Stomach (tissue), 4 donors: ENCODE measurements at regions not wholly inside any gene's neighbourhood (a gene's known extent, or its start where the extent isn't known, plus 50 kb on each side); places are given as distances from the start of the nearest gene placed in this dataset.

Source experiments
- POLR2AphosphoS5 ChIP-seq, 3 donors: sonication (generic); formaldehyde crosslinking; IDR thresholded peaks; one replicate each; pipeline ENCODE4 v1.6.1; 2016; ENCODE audit warnings: antibody characterized with exemption in 3 of 3
- TF ChIP-seq, protein P1 (sequence below), 7 experiments: fragments of 450-650 bp in 4 of 7; fragments of 200-600 bp in 3 of 7; sonication (generic) in 3 of 7; IDR thresholded peaks; one replicate each; pipeline ENCODE4 v1.5.1; 2016 to 2019; ENCODE audit warnings: antibody characterized with exemption in 7 of 7, control low read depth in 2 of 7, mild to moderate bottlenecking in 1 of 7

DNA sequence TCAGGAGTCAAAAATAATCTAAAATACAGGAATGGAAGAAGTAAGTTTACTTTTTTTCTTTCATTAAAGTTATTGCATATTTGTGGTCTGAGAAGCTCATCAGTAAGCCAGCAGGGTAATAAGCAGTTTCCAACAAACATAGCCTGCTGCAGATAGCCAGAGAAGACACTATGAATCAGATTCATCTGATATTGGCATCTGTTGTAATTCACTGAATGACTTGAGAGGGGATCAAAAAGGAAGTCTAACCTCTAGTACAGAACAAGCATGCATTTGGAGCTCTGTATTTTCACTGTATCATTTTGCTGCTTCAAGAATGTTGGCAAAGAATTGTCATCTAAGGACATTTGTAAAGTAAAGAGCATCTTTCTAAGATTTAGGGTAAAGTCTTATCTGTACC, 53.8 kb upstream of the UFL1 start:
- TF ChIP-seq, protein P1, sequence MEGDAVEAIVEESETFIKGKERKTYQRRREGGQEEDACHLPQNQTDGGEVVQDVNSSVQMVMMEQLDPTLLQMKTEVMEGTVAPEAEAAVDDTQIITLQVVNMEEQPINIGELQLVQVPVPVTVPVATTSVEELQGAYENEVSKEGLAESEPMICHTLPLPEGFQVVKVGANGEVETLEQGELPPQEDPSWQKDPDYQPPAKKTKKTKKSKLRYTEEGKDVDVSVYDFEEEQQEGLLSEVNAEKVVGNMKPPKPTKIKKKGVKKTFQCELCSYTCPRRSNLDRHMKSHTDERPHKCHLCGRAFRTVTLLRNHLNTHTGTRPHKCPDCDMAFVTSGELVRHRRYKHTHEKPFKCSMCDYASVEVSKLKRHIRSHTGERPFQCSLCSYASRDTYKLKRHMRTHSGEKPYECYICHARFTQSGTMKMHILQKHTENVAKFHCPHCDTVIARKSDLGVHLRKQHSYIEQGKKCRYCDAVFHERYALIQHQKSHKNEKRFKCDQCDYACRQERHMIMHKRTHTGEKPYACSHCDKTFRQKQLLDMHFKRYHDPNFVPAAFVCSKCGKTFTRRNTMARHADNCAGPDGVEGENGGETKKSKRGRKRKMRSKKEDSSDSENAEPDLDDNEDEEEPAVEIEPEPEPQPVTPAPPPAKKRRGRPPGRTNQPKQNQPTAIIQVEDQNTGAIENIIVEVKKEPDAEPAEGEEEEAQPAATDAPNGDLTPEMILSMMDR (IDR thresholded peaks at IDR 0.05), result no peak
- no peak for TF ChIP-seq POLR2AphosphoS5 (IDR thresholded peaks at IDR 0.05)
